COLO668 (cell line): ENCODE measurements at regions not wholly inside any gene's neighbourhood (a gene's known extent, or its start where the extent isn't known, plus 50 kb on each side); places are given as distances from the start of the nearest gene placed in this dataset.

Source experiments
- DNase-seq: peaks from one replicate; lab custom pipeline; 2025; ENCODE audit not compliant: unreplicated experiment; lab: John Stamatoyannopoulos, UW

- DNase-seq, result no peak
Measured at GRCh38 chr18:47490882-47491281, 239.4 kb upstream of the SKOR2 start.

GRCh38 chr18:47485221-47485797 is 233.8 kb upstream of the SKOR2 start:
- DNase-seq, result no peak

- DNase-seq, result no peak
Measured at GRCh38 chr18:47484068-47484467, 232.6 kb upstream of the SKOR2 start.

- no peak for DNase-seq
Measured at GRCh38 chr18:47480166-47480565, 228.7 kb upstream of the SKOR2 start.

- no peak for DNase-seq
Measured at GRCh38 chr18:47471784-47472183, 220.3 kb upstream of the SKOR2 start.

GRCh38 chr18:47470941-47471340 is 219.5 kb upstream of the SKOR2 start:
- DNase-seq, result no peak

GRCh38 chr18:47469576-47469975 is 218.1 kb upstream of the SKOR2 start:
- no peak for DNase-seq

GRCh38 chr18:47461977-47462376 is 210.5 kb upstream of the SKOR2 start:
- no peak for DNase-seq

GRCh38 chr18:47461406-47461948 is 210.0 kb upstream of the SKOR2 start:
- no peak for DNase-seq

GRCh38 chr18:47458483-47458882 is 207.0 kb upstream of the SKOR2 start:
- no peak for DNase-seq

GRCh38 chr18:47457614-47458013 is 206.2 kb upstream of the SKOR2 start:
- no peak for DNase-seq

GRCh38 chr18:47453038-47453437 is 201.6 kb upstream of the SKOR2 start:
- DNase-seq, result no peak

- no peak for DNase-seq
Measured at GRCh38 chr18:47448956-47449355, 197.5 kb upstream of the SKOR2 start.

- DNase-seq, result no peak
Measured at GRCh38 chr18:47441914-47442313, 190.5 kb upstream of the SKOR2 start.

- DNase-seq, result no peak
Measured at GRCh38 chr18:47438001-47438400, 186.5 kb upstream of the SKOR2 start.

GRCh38 chr18:47436871-47437270 is 185.4 kb upstream of the SKOR2 start:
- no peak for DNase-seq

GRCh38 chr18:47434214-47434746 is 182.8 kb upstream of the SKOR2 start:
- DNase-seq, result no peak

- DNase-seq, result no peak
Measured at GRCh38 chr18:47427923-47428637, 176.6 kb upstream of the SKOR2 start.

GRCh38 chr18:47427072-47427471 is 175.6 kb upstream of the SKOR2 start:
- DNase-seq, result no peak

GRCh38 chr18:47425365-47425764 is 173.9 kb upstream of the SKOR2 start:
- no peak for DNase-seq

GRCh38 chr18:47422524-47422923 is 171.1 kb upstream of the SKOR2 start:
- DNase-seq, result no peak

- DNase-seq, result no peak
Measured at GRCh38 chr18:47420130-47420529, 168.7 kb upstream of the SKOR2 start.
